ENCODE measurements at regions not wholly inside any gene's neighbourhood (a gene's known extent, or its start where the extent isn't known, plus 50 kb on each side); places are given as distances from the start of the nearest gene placed in this dataset.
"Not testable (repeated sequence)": the region's sequence is repeated elsewhere in the genome, so short reads cannot be mapped to it uniquely, and the experiment has no call there.

GRCh38 chr14:106017952-106018351, 491.6 kb downstream of the TMEM121 start:
- H3K9me3 ChIP-seq (ENCODE audit: control insufficient read depth in 2 of 2, low read length in 2 of 2); H3K9ac ChIP-seq (ENCODE audit: low read depth in 1 of 2, low read length in 2 of 2); H3K4me3 ChIP-seq (ENCODE audit: low read length in 2 of 2); H3K27ac ChIP-seq (ENCODE audit: low read depth in 2 of 2, low read length in 2 of 2); H3K36me3 ChIP-seq (ENCODE audit: control insufficient read depth in 2 of 2, insufficient read depth in 2 of 2, low read length in 2 of 2); H3K4me1 ChIP-seq (ENCODE audit: control insufficient read depth in 2 of 2, insufficient read depth in 2 of 2, low read length in 2 of 2); H3K27me3 ChIP-seq (ENCODE audit: control insufficient read depth in 2 of 2, insufficient read depth in 2 of 2, low read length in 2 of 2): not testable (repeated sequence)

- Histone ChIP-seq H3K27me3 (ENCODE audit: control insufficient read depth in 2 of 2, insufficient read depth in 2 of 2, low read length in 2 of 2) (peaks cover 2 to 3% of the 10 kb centered on the region in 2 donors), H3K9me3 (ENCODE audit: control insufficient read depth in 2 of 2, low read length in 2 of 2) (no peaks in the 10 kb centered on the region), H3K4me3 (ENCODE audit: low read length in 2 of 2) (no peak overlapping the region), H3K27ac (ENCODE audit: low read depth in 2 of 2, low read length in 2 of 2) (no peak overlapping the region), H3K4me1 (ENCODE audit: control insufficient read depth in 2 of 2, insufficient read depth in 2 of 2, low read length in 2 of 2) (no peaks in the 10 kb centered on the region), H3K36me3 (ENCODE audit: control insufficient read depth in 2 of 2, insufficient read depth in 2 of 2, low read length in 2 of 2) (no peaks in the 10 kb centered on the region), H3K9ac (ENCODE audit: low read depth in 1 of 2, low read length in 2 of 2) (no peak overlapping the region)
Measured at GRCh38 chr14:106021832-106022231, 495.4 kb downstream of the TMEM121 start.

- H3K9ac ChIP-seq (ENCODE audit: low read depth in 1 of 2, low read length in 2 of 2); H3K27me3 ChIP-seq (ENCODE audit: control insufficient read depth in 2 of 2, insufficient read depth in 2 of 2, low read length in 2 of 2); H3K27ac ChIP-seq (ENCODE audit: low read depth in 2 of 2, low read length in 2 of 2); H3K4me1 ChIP-seq (ENCODE audit: control insufficient read depth in 2 of 2, insufficient read depth in 2 of 2, low read length in 2 of 2); H3K36me3 ChIP-seq (ENCODE audit: control insufficient read depth in 2 of 2, insufficient read depth in 2 of 2, low read length in 2 of 2); H3K4me3 ChIP-seq (ENCODE audit: low read length in 2 of 2); H3K9me3 ChIP-seq (ENCODE audit: control insufficient read depth in 2 of 2, low read length in 2 of 2): not testable (repeated sequence)
Measured at GRCh38 chr14:106022648-106023047, 496.3 kb downstream of the TMEM121 start.

GRCh38 chr14:106023411-106023810, 497.0 kb downstream of the TMEM121 start:
- Histone ChIP-seq H3K4me3 (ENCODE audit: low read length in 2 of 2) (no peak overlapping the region), H3K9ac (ENCODE audit: low read depth in 1 of 2, low read length in 2 of 2) (no peak overlapping the region), H3K9me3 (ENCODE audit: control insufficient read depth in 2 of 2, low read length in 2 of 2) (no peaks in the 10 kb centered on the region), H3K36me3 (ENCODE audit: control insufficient read depth in 2 of 2, insufficient read depth in 2 of 2, low read length in 2 of 2) (no peaks in the 10 kb centered on the region), H3K27me3 (ENCODE audit: control insufficient read depth in 2 of 2, insufficient read depth in 2 of 2, low read length in 2 of 2) (peaks cover 2 to 3% of the 10 kb centered on the region in 2 donors), H3K27ac (ENCODE audit: low read depth in 2 of 2, low read length in 2 of 2) (no peak overlapping the region), H3K4me1 (ENCODE audit: control insufficient read depth in 2 of 2, insufficient read depth in 2 of 2, low read length in 2 of 2) (no peaks in the 10 kb centered on the region)

- Histone ChIP-seq H3K27ac (ENCODE audit: low read depth in 2 of 2, low read length in 2 of 2) (no peak overlapping the region), H3K9me3 (ENCODE audit: control insufficient read depth in 2 of 2, low read length in 2 of 2) (no peaks in the 10 kb centered on the region), H3K27me3 (ENCODE audit: control insufficient read depth in 2 of 2, insufficient read depth in 2 of 2, low read length in 2 of 2) (peaks cover 2 to 3% of the 10 kb centered on the region in 2 donors), H3K9ac (ENCODE audit: low read depth in 1 of 2, low read length in 2 of 2) (no peak overlapping the region), H3K4me1 (ENCODE audit: control insufficient read depth in 2 of 2, insufficient read depth in 2 of 2, low read length in 2 of 2) (no peaks in the 10 kb centered on the region), H3K36me3 (ENCODE audit: control insufficient read depth in 2 of 2, insufficient read depth in 2 of 2, low read length in 2 of 2) (no peaks in the 10 kb centered on the region), H3K4me3 (ENCODE audit: low read length in 2 of 2) (no peak overlapping the region)
Measured at GRCh38 chr14:106024983-106025604, 498.7 kb downstream of the TMEM121 start.

- Histone ChIP-seq H3K36me3 (ENCODE audit: control insufficient read depth in 2 of 2, insufficient read depth in 2 of 2, low read length in 2 of 2) (no peaks in the 10 kb centered on the region), H3K27ac (ENCODE audit: low read depth in 2 of 2, low read length in 2 of 2) (no peak overlapping the region), H3K9ac (ENCODE audit: low read depth in 1 of 2, low read length in 2 of 2) (no peak overlapping the region), H3K4me1 (ENCODE audit: control insufficient read depth in 2 of 2, insufficient read depth in 2 of 2, low read length in 2 of 2) (no peaks in the 10 kb centered on the region), H3K4me3 (ENCODE audit: low read length in 2 of 2) (no peak overlapping the region), H3K9me3 (ENCODE audit: control insufficient read depth in 2 of 2, low read length in 2 of 2) (no peaks in the 10 kb centered on the region), H3K27me3 (ENCODE audit: control insufficient read depth in 2 of 2, insufficient read depth in 2 of 2, low read length in 2 of 2) (peaks cover 0 to 3% of the 10 kb centered on the region in 2 donors)
Measured at GRCh38 chr14:106026026-106026425, 499.6 kb downstream of the TMEM121 start.

- not testable (repeated sequence) for H3K4me3 ChIP-seq (ENCODE audit: low read length in 2 of 2); H3K36me3 ChIP-seq (ENCODE audit: control insufficient read depth in 2 of 2, insufficient read depth in 2 of 2, low read length in 2 of 2); H3K9ac ChIP-seq (ENCODE audit: low read depth in 1 of 2, low read length in 2 of 2); H3K4me1 ChIP-seq (ENCODE audit: control insufficient read depth in 2 of 2, insufficient read depth in 2 of 2, low read length in 2 of 2); H3K27me3 ChIP-seq (ENCODE audit: control insufficient read depth in 2 of 2, insufficient read depth in 2 of 2, low read length in 2 of 2); H3K27ac ChIP-seq (ENCODE audit: low read depth in 2 of 2, low read length in 2 of 2); H3K9me3 ChIP-seq (ENCODE audit: control insufficient read depth in 2 of 2, low read length in 2 of 2)
Measured at GRCh38 chr14:106027759-106028158, 501.4 kb downstream of the TMEM121 start.

GRCh38 chr14:106029959-106030358, 503.6 kb downstream of the TMEM121 start:
- no peaks in the 10 kb centered on the region for H3K9me3 ChIP-seq (ENCODE audit: control insufficient read depth in 2 of 2, low read length in 2 of 2)
- H3K4me3 ChIP-seq (ENCODE audit: low read length in 2 of 2): no peak overlapping the region
- peaks cover 0 to 3% of the 10 kb centered on the region in 2 donors for H3K27me3 ChIP-seq (ENCODE audit: control insufficient read depth in 2 of 2, insufficient read depth in 2 of 2, low read length in 2 of 2)
- no peaks in the 10 kb centered on the region for H3K4me1 ChIP-seq (ENCODE audit: control insufficient read depth in 2 of 2, insufficient read depth in 2 of 2, low read length in 2 of 2)
- H3K27ac ChIP-seq (ENCODE audit: low read depth in 2 of 2, low read length in 2 of 2): no peak overlapping the region
- H3K36me3 ChIP-seq (ENCODE audit: control insufficient read depth in 2 of 2, insufficient read depth in 2 of 2, low read length in 2 of 2): no peaks in the 10 kb centered on the region
- no peak overlapping the region for H3K9ac ChIP-seq (ENCODE audit: low read depth in 1 of 2, low read length in 2 of 2)

- H3K9ac ChIP-seq (ENCODE audit: low read depth in 1 of 2, low read length in 2 of 2): no peak overlapping the region
Measured at GRCh38 chr14:106037380-106037779, 511.0 kb downstream of the TMEM121 start.

GRCh38 chr14:106038263-106038662, 511.9 kb downstream of the TMEM121 start:
- no peak overlapping the region for H3K9ac ChIP-seq (ENCODE audit: low read depth in 1 of 2, low read length in 2 of 2)
- H3K9me3 ChIP-seq (ENCODE audit: control insufficient read depth in 2 of 2, low read length in 2 of 2): no peaks in the 10 kb centered on the region
- no peaks in the 10 kb centered on the region for H3K4me1 ChIP-seq (ENCODE audit: control insufficient read depth in 2 of 2, insufficient read depth in 2 of 2, low read length in 2 of 2)
- no peak overlapping the region for H3K27ac ChIP-seq (ENCODE audit: low read depth in 2 of 2, low read length in 2 of 2)
- H3K4me3 ChIP-seq (ENCODE audit: low read length in 2 of 2): no peak overlapping the region
- peaks cover 0 to 4% of the 10 kb centered on the region in 2 donors for H3K27me3 ChIP-seq (ENCODE audit: control insufficient read depth in 2 of 2, insufficient read depth in 2 of 2, low read length in 2 of 2)
- H3K36me3 ChIP-seq (ENCODE audit: control insufficient read depth in 2 of 2, insufficient read depth in 2 of 2, low read length in 2 of 2): no peaks in the 10 kb centered on the region

More at GRCh38 chr14:106037380-106037779, 511.0 kb downstream of the TMEM121 start:
- H3K27me3 ChIP-seq (ENCODE audit: control insufficient read depth in 2 of 2, insufficient read depth in 2 of 2, low read length in 2 of 2): peaks cover 0 to 4% of the 10 kb centered on the region in 2 donors
- H3K27ac ChIP-seq (ENCODE audit: low read depth in 2 of 2, low read length in 2 of 2): no peak overlapping the region
- H3K4me1 ChIP-seq (ENCODE audit: control insufficient read depth in 2 of 2, insufficient read depth in 2 of 2, low read length in 2 of 2): no peaks in the 10 kb centered on the region
- no peaks in the 10 kb centered on the region for H3K9me3 ChIP-seq (ENCODE audit: control insufficient read depth in 2 of 2, low read length in 2 of 2)
- no peaks in the 10 kb centered on the region for H3K36me3 ChIP-seq (ENCODE audit: control insufficient read depth in 2 of 2, insufficient read depth in 2 of 2, low read length in 2 of 2)
- H3K4me3 ChIP-seq (ENCODE audit: low read length in 2 of 2): no peak overlapping the region

- no peak overlapping the region for H3K4me3 ChIP-seq (ENCODE audit: low read length in 2 of 2)
- no peak overlapping the region for H3K9ac ChIP-seq (ENCODE audit: low read depth in 1 of 2, low read length in 2 of 2)
- no peaks in the 10 kb centered on the region for H3K9me3 ChIP-seq (ENCODE audit: control insufficient read depth in 2 of 2, low read length in 2 of 2)
- H3K4me1 ChIP-seq (ENCODE audit: control insufficient read depth in 2 of 2, insufficient read depth in 2 of 2, low read length in 2 of 2): no peaks in the 10 kb centered on the region
- H3K27me3 ChIP-seq (ENCODE audit: control insufficient read depth in 2 of 2, insufficient read depth in 2 of 2, low read length in 2 of 2): peaks cover 0 to 4% of the 10 kb centered on the region in 2 donors
- H3K36me3 ChIP-seq (ENCODE audit: control insufficient read depth in 2 of 2, insufficient read depth in 2 of 2, low read length in 2 of 2): no peaks in the 10 kb centered on the region
- H3K27ac ChIP-seq (ENCODE audit: low read depth in 2 of 2, low read length in 2 of 2): no peak overlapping the region
Measured at GRCh38 chr14:106039400-106039799, 513.0 kb downstream of the TMEM121 start.
